OCI-LY3 (cell line): ENCODE measurements at regions not wholly inside any gene's neighbourhood (a gene's known extent, or its start where the extent isn't known, plus 50 kb on each side); places are given as distances from the start of the nearest gene placed in this dataset.

Experiments
- H2AFZ ChIP-seq: fragments of 200-600, 300-600 bp; shearing (Covaris generic); 2 replicates; pipeline ENCODE4 v1.6.0; 2014; ENCODE audit warnings: antibody characterized with exemption, low read depth, low read length
- H3K27ac ChIP-seq: fragments of 200-600, 300-600 bp; sonication (generic); 2 replicates; pipeline ENCODE4 v1.5.1; 2014; ENCODE audit warnings: mild to moderate bottlenecking, low read length, moderate library complexity, mixed read lengths
- H3K27me3 ChIP-seq: fragments of 200-600, 300-600 bp; sonication (generic); 2 replicates; pipeline ENCODE4 v1.6.1; 2014; ENCODE audit warnings: low read depth, low read length, mixed read lengths
- H3K36me3 ChIP-seq: fragments of 200-600, 300-600 bp; sonication (generic); replicated peaks from 2 replicates; pipeline ENCODE3; 2014; ENCODE audit warnings: low read depth, low read length, mixed read lengths
- H3K4me1 ChIP-seq: fragments of 300-600, 200-600 bp; sonication (generic); 2 replicates; pipeline ENCODE4 v1.6.1; 2014; ENCODE audit warnings: low read length, mixed read lengths
- H3K4me2 ChIP-seq: fragments of 200-600, 300-600 bp; sonication (generic); 2 replicates; pipeline ENCODE4 v1.6.1; 2014; ENCODE audit warnings: low read length, mixed read lengths
- H3K4me3 ChIP-seq: fragments of 300-600, 200-600 bp; sonication (generic); 2 replicates; pipeline ENCODE4 v1.5.1; 2014; ENCODE audit warnings: antibody characterized with exemption, mild to moderate bottlenecking, low read length, moderate library complexity
- H3K79me2 ChIP-seq: fragments of 300-600, 200-600 bp; shearing (Covaris generic); 2 replicates; pipeline ENCODE4 v1.6.1; 2014; ENCODE audit warnings: mild to moderate bottlenecking, low read length, mixed read lengths
- H3K9ac ChIP-seq: fragments of 300-600, 200-600 bp; shearing (Covaris generic); 2 replicates; pipeline ENCODE4 v1.6.0; 2014; ENCODE audit warnings: mild to moderate bottlenecking, low read length, moderate library complexity
- H3K9me3 ChIP-seq: fragments of 200-600, 300-600 bp; shearing (Covaris generic); 2 replicates; pipeline ENCODE4 v1.6.1; 2014; ENCODE audit warnings: low read length, mixed read lengths; ENCODE audit not compliant: insufficient read depth
- H4K20me1 ChIP-seq: fragments of 200-600, 300-600 bp; sonication (generic); 2 replicates; pipeline ENCODE4 v1.6.1; 2016; ENCODE audit warnings: low read length, mixed read lengths; ENCODE audit not compliant: insufficient read depth
- CTCF ChIP-seq: fragments of 200-600, 300-600 bp; sonication (generic); IDR thresholded peaks from 2 replicates; pipeline ENCODE4 v1.5.1; 2014; ENCODE audit warnings: antibody characterized with exemption, low read length, low read depth
- EZH2phosphoT487 ChIP-seq: fragments of 200-600 bp; shearing (Covaris generic); IDR thresholded peaks from 2 replicates; pipeline ENCODE4 v1.6.1; 2018; ENCODE audit warnings: antibody characterized with exemption, mixed run types, low read depth

GRCh38 chr5:159673538-159673937 is 242.7 kb upstream of the ADRA1B start:
- Histone ChIP-seq H3K36me3 (peaks cover 20% of the 10 kb centered on the region), H3K27me3 (no peaks in the 10 kb centered on the region), H3K27ac (peak overlapping the region; percentile 72), H3K4me2 (no peak overlapping the region), H3K9me3 (peaks cover 25% of the 10 kb centered on the region; the same call in 1 of the 2 replicates), H3K79me2 (no peaks in the 10 kb centered on the region), H2AFZ (no peak overlapping the region), H4K20me1 (no peaks in the 10 kb centered on the region), H3K4me3 (no peak overlapping the region), H3K9ac (no peak overlapping the region), H3K4me1 (peaks cover 16% of the 10 kb centered on the region)
- TF ChIP-seq CTCF (no peak), EZH2phosphoT487 (no peak)

DNA sequence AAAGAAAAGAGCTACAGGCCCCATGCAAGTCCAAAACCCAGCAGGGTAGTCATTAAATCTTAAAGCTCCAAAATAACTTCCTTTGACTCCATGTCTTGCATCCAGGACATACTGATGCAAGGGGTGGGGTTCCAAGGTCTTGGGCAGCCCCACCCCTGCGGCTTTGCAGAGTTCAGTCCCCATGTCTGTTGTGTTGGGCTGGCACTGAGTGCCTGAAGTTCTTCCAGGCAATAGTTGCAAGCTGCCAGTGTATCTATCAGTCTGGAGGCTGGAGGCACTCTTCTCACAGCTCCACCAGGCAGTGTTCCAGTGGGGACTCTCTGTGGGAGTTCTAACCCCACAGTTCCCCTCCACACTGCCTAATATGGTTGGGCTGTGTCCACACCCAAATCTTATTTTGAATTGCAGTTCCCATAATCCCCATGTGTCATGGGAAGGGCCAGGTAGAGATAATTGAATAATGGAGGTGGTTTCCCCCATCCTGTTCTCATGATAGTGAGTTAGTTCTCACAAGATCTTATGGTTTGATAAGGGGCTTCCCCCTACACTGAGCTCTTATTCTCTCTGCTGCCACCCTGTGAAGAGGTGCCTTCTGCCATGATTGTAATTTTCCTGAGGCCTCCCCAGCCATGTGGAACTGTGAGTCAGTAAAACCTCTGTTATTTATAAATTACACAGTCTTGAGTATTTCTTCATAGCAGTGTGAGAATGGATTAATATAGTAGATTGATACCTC is 237.5 kb upstream of the ADRA1B start:
- Histone ChIP-seq H3K79me2 (no peaks in the 10 kb centered on the region), H2AFZ (no peak overlapping the region), H3K9ac (no peak overlapping the region), H3K4me2 (no peak overlapping the region), H3K9me3 (peaks cover 28% of the 10 kb centered on the region; the same call in 1 of the 2 replicates), H4K20me1 (no peaks in the 10 kb centered on the region), H3K27me3 (no peaks in the 10 kb centered on the region), H3K27ac (no peak overlapping the region), H3K4me1 (peaks cover 12% of the 10 kb centered on the region), H3K4me3 (no peak overlapping the region), H3K36me3 (peaks cover 16% of the 10 kb centered on the region)
- TF ChIP-seq EZH2phosphoT487 (no peak), CTCF (no peak)

GRCh38 chr5:159680095-159680494 is 236.2 kb upstream of the ADRA1B start:
- Histone ChIP-seq H3K4me2 (no peak overlapping the region), H3K79me2 (no peaks in the 10 kb centered on the region), H3K9me3 (peaks cover 18% of the 10 kb centered on the region; the same call in 1 of the 2 replicates), H3K4me3 (no peak overlapping the region), H2AFZ (no peak overlapping the region), H4K20me1 (no peaks in the 10 kb centered on the region), H3K27me3 (no peaks in the 10 kb centered on the region), H3K27ac (no peak overlapping the region), H3K4me1 (peaks cover 11% of the 10 kb centered on the region; the same call in 1 of the 2 replicates), H3K36me3 (peaks cover 10% of the 10 kb centered on the region), H3K9ac (no peak overlapping the region)
- no peak for TF ChIP-seq EZH2phosphoT487

DNA sequence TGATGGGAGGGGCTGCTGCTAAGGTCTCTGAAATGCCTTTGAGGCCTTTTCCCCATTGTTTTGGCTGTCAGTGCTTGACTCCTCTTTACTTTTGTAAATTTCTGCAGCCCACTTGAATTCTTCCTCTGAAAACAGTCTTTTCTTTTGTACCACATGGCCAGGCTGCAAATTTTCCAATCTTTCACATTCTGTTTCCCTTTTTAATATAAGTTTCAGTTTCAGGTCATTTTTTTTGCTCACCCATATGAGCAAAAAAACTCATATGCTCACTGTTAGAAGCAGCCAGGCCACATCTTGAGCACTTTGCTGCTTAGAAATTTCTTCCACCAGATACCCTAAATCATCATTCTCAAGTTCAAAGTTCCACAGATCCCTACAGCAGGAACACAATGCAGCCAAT is 234.6 kb upstream of the ADRA1B start:
- TF ChIP-seq CTCF (no peak), EZH2phosphoT487 (no peak)
- Histone ChIP-seq H3K36me3 (peaks cover 3% of the 10 kb centered on the region), H3K9me3 (peaks cover 13% of the 10 kb centered on the region; the same call in 1 of the 2 replicates), H3K4me3 (no peak overlapping the region), H2AFZ (no peak overlapping the region), H3K27me3 (no peaks in the 10 kb centered on the region), H3K4me1 (peaks cover 11% of the 10 kb centered on the region; the same call in 1 of the 2 replicates), H3K9ac (no peak overlapping the region), H3K4me2 (no peak overlapping the region), H3K27ac (no peak overlapping the region), H3K79me2 (no peaks in the 10 kb centered on the region), H4K20me1 (no peaks in the 10 kb centered on the region)
